C4-2B (cell line): ENCODE measurements at regions not wholly inside any gene's neighbourhood (a gene's known extent, or its start where the extent isn't known, plus 50 kb on each side); places are given as distances from the start of the nearest gene placed in this dataset.
"Not testable (repeated sequence)": the region's sequence is repeated elsewhere in the genome, so short reads cannot be mapped to it uniquely, and the experiment has no call there.

ENCODE experiments used
- H3K27ac ChIP-seq: fragments of 450-650 bp; 2 replicates; pipeline ENCODE4 v1.5.1; 2017
- CTCF ChIP-seq: fragments of 450-650 bp; conservative IDR thresholded peaks from 2 replicates; pipeline ENCODE4 v1.5.1; 2017; ENCODE audit warnings: mild to moderate bottlenecking
- ZFX ChIP-seq: fragments of 450-650 bp; IDR thresholded peaks from 2 replicates; pipeline ENCODE4 v1.6.1; 2017

DNA sequence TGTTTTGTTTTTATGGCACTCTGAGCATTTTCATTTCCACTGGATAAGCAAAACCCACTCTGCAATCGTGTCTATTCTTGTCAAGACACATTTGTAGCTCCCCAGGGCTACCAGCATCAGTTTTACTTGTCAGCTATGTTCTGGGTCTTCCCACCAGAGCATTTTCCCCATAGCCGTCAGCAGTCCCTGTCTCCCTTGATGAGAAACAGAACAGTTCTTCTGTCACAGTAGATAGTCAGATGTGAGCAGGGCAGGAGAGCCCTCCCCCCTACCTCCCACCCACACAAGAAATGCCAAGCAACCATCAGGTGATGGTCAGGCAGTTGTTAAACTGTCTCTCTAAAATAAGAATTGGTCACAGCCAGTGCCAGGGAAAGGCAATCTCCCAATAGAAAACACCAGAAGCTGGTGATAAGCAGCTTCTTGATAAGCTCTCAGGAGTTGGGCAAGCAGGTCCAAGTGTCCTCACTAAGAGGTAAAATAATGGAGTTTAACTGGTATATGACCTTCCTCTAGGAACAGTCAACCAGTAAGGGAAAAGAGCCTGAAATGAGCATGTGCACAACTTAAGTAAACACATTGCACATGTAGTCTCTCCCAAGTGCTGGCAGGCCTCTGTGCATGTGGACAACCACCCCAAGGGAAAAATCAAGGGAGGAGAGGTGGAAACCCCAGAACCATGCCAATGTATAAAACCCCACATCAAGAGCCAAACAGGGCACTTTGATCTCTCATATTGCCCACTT lies 208.2 kb downstream of the S1PR1 start:
- no peak for TF ChIP-seq ZFX
- TF ChIP-seq CTCF: no peak
- no peak overlapping the region for H3K27ac ChIP-seq

DNA sequence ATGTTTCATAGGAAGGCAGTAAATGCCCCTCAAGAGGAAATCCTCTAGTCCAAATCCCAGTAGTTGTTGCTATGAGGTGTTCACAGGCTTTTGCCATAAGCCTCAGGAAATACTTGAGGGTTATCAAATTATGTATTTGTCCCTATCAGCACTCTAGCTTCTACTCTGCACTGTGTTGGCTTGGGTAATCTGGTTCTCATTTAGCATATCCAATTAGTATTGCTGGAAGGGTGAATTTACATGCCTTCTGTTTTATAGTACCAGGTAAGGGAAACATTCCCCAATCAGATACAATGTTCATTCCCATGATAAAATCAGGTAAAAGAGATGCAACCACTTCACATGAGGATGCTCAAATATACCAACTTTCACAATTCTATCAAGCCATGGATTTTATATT lies 211.2 kb downstream of the S1PR1 start:
- H3K27ac ChIP-seq: no peak overlapping the region
- TF ChIP-seq ZFX (no peak), CTCF (no peak)

GRCh38 chr1:101450691-101451090 lies 213.9 kb downstream of the S1PR1 start:
- H3K27ac ChIP-seq: not testable (repeated sequence)

DNA sequence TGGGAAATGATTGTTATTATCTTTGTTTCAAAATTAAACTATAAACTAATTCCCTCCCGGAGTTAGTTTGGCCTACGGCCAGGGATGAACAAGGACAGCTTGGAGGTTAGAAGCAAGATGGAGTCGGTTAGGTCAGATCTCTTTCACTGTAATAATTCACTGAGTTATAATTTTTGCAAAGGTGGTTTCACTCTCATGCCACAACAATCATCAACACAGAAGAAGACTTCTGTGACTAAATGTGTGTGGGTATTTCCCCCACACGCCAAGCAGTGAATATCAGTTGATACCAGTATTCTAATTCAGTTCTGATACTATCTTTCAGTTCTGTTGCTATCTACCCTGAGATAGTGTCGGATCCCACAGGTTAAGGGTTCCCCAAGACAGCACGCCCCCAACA lies 215.1 kb downstream of the S1PR1 start:
- H3K27ac ChIP-seq: no peak overlapping the region
- TF ChIP-seq ZFX (no peak), CTCF (no peak)

GRCh38 chr1:101452825-101453224 lies 216.0 kb downstream of the S1PR1 start:
- no peak overlapping the region for H3K27ac ChIP-seq
- TF ChIP-seq CTCF (no peak), ZFX (no peak)

DNA sequence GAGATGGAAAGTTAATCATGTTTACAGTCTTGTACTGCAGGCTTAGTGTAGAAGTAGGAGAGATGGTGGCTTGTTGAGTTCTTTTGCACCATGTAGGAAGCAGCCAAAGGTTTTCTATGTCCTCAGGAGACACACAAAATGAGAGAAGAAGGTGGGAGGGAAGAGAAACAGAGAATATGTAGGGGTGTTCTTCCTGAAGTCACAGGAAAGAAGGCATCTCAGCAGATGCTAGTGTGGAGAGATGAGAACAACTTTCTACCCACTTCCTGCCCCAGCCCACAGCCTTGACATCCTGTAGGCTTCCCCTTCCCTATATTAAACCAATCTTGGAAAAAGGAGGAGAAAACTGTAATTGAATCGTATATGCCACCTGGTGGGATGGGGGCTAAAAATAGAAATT lies 217.0 kb downstream of the S1PR1 start:
- TF ChIP-seq ZFX (no peak), CTCF (no peak)
- no peak overlapping the region for H3K27ac ChIP-seq

- TF ChIP-seq CTCF: no peak
- no peak for TF ChIP-seq ZFX
- H3K27ac ChIP-seq: no peak overlapping the region
Measured at GRCh38 chr1:101455166-101455565, 218.3 kb downstream of the S1PR1 start.

- TF ChIP-seq CTCF (no peak), ZFX (no peak)
Measured at GRCh38 chr1:101460739-101461138, 223.9 kb downstream of the S1PR1 start.

More at GRCh38 chr1:101460739-101461138, 223.9 kb downstream of the S1PR1 start:
- H3K27ac ChIP-seq: no peak overlapping the region
